GM12874 (cell line): ENCODE measurements at regions not wholly inside any gene's neighbourhood (a gene's known extent, or its start where the extent isn't known, plus 50 kb on each side); places are given as distances from the start of the nearest gene placed in this dataset.

Source experiments
- TF ChIP-seq, protein P1 (sequence below): IDR thresholded peaks from 2 replicates; pipeline ENCODE4 v1.5.1; 2011; ENCODE audit warnings: low read depth, mild to moderate bottlenecking, control low read depth, low read length, moderate library complexity; ENCODE audit not compliant: insufficient read depth

DNA sequence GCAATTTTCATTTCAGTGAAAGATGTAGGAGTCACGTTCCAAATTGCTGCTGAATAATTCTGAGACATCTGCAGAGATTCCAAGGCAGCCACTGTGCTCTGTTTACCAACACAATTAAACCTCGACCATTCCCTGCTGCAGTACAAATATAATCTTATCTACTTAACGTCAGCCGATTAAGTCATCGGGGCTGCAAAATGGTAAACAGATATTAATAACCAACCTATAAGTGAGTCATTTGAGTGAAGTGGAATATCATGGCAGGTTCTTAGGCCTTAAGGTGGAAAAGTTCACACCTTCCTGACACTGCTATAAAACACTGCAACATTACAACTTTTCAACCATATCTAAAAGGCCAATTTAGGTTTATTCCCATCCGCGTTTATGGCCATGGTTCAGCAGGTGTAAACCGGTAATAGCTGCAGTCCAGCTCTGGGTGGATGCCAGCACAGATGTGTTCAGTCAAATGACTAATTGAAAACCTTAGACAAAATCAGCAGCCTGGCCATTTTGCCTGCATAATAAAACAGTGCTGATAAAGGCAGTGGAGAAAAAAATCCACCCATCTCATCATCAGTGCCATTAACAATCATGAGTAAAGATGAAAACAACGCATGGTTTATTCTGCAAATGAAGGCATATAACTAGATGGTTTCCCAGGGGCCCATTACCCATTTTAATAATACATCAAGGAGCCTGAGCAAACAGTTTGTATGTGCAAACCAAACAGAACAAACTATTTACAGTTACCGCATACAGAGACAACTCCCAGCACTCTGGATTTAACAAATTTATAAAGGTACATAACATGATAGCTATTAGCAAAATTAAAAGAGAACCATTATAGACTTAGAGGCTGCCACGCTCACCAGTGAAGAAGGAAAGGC is 202.9 kb upstream of the IRX3 start:
- TF ChIP-seq, protein P1, sequence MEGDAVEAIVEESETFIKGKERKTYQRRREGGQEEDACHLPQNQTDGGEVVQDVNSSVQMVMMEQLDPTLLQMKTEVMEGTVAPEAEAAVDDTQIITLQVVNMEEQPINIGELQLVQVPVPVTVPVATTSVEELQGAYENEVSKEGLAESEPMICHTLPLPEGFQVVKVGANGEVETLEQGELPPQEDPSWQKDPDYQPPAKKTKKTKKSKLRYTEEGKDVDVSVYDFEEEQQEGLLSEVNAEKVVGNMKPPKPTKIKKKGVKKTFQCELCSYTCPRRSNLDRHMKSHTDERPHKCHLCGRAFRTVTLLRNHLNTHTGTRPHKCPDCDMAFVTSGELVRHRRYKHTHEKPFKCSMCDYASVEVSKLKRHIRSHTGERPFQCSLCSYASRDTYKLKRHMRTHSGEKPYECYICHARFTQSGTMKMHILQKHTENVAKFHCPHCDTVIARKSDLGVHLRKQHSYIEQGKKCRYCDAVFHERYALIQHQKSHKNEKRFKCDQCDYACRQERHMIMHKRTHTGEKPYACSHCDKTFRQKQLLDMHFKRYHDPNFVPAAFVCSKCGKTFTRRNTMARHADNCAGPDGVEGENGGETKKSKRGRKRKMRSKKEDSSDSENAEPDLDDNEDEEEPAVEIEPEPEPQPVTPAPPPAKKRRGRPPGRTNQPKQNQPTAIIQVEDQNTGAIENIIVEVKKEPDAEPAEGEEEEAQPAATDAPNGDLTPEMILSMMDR = no peak

DNA sequence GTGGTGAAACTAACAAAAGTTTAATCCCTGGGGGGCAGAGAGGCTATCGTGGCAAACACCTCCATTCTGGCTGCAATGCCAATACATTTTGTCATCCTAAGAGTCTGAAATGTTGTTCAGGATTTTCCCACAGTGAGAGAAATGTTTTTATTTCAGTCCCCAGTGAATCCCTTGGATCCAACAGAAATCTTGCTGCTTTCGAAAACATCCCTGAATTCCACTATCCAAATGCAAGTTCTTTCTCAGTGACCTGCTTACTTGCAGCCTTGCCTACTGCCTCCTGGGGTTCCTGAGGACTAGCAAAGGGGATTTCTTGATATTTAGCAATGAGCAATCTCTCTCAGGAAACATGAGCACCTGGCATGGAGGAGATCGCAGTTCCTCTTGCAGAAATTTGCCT is 202.1 kb upstream of the IRX3 start:
- TF ChIP-seq, protein P1 = no peak

DNA sequence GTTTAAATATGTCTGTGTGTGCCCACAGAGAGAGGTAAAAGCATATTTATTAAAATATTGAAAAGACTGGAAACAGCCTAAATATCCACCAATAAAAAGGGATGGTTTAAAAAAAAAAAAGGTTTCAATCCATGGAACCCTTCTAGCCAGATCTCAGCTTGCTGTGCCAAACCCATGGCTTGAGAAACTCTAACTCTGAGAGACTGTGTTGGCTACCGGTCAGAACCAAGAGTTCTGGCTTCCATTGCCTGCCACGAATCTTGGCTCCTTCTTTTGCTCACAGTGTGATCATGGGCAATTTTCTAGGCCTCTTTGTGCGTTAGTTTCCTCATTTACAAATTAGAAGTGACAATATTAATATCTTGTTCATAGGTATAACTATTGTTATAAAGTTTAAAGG is 201.3 kb upstream of the IRX3 start:
- TF ChIP-seq, protein P1 = no peak

DNA sequence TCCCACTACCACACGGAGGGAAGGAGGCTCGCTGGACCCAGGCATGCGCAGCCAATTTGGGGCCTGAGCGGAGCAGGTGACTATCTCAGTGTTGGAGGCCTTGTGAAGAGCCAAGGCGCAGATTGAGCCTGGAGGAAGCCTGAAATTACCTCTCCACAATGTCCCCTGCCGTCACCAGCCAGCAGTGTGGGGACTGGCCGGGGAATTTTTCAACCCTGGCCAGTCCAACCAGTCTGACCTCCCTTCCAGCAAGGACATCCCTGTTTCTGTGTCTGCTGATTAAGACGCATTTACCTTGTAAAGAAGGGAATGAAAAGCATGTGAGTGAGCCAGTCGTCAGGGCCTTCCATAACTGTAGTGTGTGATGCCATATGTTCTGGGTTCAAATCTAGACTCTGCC is 198.1 kb upstream of the IRX3 start:
- TF ChIP-seq, protein P1 = no peak

GRCh38 chr16:54482892-54483574 is 196.4 kb upstream of the IRX3 start:
- TF ChIP-seq, protein P1 = no peak

GRCh38 chr16:54480429-54480828 is 193.8 kb upstream of the IRX3 start:
- TF ChIP-seq, protein P1 = no peak

DNA sequence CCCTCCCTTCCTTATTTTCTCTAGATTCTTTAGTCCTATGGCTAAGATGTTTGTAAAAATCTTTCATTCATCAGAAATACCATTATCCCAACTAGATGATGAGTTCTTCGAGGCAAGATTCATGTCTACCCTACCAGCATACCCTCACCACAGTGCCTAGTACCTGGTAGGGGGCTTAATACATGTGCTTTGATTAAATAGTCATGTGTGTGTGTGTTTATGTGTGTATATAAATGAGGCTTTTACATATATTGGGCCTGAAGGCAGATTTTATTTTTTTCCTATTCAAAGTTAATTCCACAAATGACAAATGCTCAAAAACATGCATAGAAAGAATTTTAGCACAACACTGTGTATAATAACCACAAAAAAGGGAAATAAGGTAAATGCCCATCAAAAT is 193.0 kb upstream of the IRX3 start:
- TF ChIP-seq, protein P1 = no peak
